ENCODE measurements at regions not wholly inside any gene's neighbourhood (a gene's known extent, or its start where the extent isn't known, plus 50 kb on each side); places are given as distances from the start of the nearest gene placed in this dataset.

DNA sequence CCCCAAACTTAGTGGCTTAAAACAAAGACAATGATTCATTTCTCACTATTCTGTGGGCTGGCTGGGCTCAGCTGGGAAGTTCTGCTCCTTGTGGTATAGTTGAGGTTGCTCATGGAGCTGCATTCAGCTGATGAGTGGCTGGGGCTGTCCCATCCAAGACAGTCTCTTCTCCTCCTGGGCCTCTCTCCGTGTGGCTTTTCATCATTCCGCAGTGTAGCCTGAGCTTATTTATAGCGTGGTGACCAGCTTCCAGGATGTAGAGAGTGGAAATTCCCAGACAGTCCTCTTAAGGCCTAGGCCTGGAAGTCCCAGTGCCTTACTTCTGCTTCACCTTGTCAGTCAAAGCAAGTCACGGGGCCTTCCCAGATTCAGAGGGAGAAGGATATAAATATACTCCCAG is 136.7 kb upstream of the DAZL start:
- H3K4me3 ChIP-seq (ENCODE audit: low read length) = no peak overlapping the region
- DNase-seq (ENCODE audit: low read depth) = no peak
- TF ChIP-seq, protein P1, sequence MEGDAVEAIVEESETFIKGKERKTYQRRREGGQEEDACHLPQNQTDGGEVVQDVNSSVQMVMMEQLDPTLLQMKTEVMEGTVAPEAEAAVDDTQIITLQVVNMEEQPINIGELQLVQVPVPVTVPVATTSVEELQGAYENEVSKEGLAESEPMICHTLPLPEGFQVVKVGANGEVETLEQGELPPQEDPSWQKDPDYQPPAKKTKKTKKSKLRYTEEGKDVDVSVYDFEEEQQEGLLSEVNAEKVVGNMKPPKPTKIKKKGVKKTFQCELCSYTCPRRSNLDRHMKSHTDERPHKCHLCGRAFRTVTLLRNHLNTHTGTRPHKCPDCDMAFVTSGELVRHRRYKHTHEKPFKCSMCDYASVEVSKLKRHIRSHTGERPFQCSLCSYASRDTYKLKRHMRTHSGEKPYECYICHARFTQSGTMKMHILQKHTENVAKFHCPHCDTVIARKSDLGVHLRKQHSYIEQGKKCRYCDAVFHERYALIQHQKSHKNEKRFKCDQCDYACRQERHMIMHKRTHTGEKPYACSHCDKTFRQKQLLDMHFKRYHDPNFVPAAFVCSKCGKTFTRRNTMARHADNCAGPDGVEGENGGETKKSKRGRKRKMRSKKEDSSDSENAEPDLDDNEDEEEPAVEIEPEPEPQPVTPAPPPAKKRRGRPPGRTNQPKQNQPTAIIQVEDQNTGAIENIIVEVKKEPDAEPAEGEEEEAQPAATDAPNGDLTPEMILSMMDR (conservative IDR thresholded peaks at IDR 0.05; ENCODE audit: low read depth, low read length) = no peak

DNA sequence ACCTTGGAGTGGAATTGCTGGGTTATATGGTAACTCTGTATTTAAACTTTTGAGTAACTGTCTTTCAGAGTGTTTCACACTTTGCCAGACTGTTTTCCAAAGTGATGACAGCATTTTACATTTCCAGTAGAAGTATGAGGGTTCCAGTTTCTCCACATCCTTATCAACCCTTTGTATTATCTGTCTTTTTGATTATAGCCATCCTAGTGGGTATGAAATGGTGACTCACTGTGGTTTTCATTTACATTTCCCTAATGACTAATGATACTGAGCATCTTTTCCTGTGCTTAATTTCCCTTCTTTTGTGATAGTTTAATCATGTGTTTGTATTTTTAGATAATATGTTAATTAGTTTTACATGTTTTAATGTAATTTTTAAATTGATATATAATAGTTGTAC is 138.1 kb upstream of the DAZL start:
- no peak overlapping the region for H3K4me3 ChIP-seq (ENCODE audit: low read length)
- DNase-seq (ENCODE audit: low read depth) = no peak
- TF ChIP-seq, protein P1 (conservative IDR thresholded peaks at IDR 0.05; ENCODE audit: low read depth, low read length) = no peak

DNA sequence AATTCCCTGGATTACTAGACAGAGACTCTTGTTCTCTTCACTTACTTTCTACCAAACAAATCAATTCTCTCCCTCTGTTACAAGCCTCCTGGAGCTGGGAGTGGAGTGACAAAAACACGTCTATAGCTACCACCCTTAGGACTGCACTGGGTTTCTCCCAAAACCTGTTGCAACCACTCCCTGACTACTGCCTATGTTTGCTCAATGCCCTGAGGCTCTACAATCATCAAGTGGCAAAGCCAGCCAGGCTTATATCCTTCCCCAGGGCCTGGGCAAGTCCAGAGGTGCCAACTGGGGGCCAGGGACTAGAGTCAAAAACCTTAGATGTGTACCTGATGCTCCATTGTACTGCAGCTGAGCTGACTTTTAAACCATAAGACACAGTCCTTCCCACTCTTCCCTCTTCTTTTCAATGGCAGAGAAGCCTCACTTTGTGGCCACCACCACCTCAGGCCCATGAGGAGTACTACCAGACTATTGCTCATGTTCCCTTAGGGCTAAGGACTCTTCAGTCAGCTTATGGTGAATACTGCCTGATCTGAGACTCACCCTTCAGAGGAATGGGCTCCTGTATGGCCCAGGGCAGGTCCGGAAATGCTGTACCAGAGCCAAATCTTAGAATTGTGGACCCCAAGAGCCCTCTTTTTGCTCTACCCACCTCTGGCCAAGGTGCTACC is 125.4 kb upstream of the PLCL2 start:
- DNase-seq (ENCODE audit: low read depth) = no peak
- TF ChIP-seq, protein P1 (conservative IDR thresholded peaks at IDR 0.05; ENCODE audit: low read depth, low read length) = no peak
- no peak overlapping the region for H3K4me3 ChIP-seq (ENCODE audit: low read length)

DNA sequence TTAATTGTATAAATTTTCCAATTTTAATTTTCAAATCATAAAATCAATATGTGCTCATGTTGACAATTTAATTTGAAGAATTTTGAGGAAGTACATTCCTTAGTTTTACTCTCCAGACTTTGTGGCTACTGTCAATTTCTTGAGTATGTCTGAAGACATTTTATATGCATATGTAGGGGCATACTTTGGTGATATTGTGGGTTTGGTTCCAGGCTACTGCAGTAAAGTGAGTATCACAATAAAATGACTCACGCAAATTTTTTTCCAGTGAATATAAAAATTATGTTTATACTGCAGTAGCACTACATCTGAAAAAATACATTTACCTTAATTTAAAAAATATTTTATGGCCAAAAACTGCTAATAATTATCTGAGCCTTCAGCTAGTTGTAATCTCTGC is 123.2 kb upstream of the PLCL2 start:
- TF ChIP-seq, protein P1 (conservative IDR thresholded peaks at IDR 0.05; ENCODE audit: low read depth, low read length) = no peak
- H3K4me3 ChIP-seq (ENCODE audit: low read length) = no peak overlapping the region
- DNase-seq (ENCODE audit: low read depth) = no peak

DNA sequence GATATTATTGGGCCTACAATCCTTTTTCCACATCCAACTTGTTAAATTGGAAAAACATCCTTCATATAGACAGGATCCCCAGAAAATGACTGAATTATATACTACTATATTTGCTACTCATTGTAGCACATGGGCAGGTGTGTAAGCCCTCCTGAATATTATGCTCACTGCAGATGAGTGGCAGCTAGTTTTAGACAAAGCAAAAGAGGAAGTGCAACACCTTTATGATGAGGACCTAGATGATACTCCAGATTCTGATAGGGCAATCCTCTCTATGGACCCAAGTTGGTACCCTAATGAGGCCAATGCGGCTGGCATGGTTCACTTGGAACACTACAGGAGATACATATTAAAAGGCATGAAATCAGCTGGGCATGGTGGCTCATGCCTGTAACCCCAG is 119.1 kb upstream of the PLCL2 start:
- no peak overlapping the region for H3K4me3 ChIP-seq (ENCODE audit: low read length)
- DNase-seq (ENCODE audit: low read depth) = no peak
- TF ChIP-seq, protein P1 (conservative IDR thresholded peaks at IDR 0.05; ENCODE audit: low read depth, low read length) = no peak

DNA sequence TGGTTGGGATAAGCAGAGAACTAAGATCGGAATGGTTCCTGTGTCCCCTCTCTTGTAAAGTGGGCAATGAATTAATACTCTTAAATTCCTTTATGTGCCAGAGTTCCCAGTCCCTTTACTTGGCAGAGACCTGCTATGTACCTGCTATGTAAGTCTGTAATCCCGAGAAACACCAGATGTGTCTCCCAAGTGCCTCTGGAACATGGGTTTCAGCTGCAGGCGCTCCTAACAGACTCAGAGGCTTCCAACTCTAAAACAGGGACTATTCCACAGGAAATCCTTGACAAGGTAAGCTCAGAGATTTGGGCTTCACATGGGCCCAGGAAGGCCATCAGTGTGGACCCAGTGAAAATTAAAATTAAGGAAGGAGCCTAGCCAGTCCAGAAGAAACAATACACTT is 117.7 kb upstream of the PLCL2 start:
- TF ChIP-seq, protein P1 (conservative IDR thresholded peaks at IDR 0.05; ENCODE audit: low read depth, low read length) = peak; percentile 4
- no peak for DNase-seq (ENCODE audit: low read depth)
- no peak overlapping the region for H3K4me3 ChIP-seq (ENCODE audit: low read length)

DNA sequence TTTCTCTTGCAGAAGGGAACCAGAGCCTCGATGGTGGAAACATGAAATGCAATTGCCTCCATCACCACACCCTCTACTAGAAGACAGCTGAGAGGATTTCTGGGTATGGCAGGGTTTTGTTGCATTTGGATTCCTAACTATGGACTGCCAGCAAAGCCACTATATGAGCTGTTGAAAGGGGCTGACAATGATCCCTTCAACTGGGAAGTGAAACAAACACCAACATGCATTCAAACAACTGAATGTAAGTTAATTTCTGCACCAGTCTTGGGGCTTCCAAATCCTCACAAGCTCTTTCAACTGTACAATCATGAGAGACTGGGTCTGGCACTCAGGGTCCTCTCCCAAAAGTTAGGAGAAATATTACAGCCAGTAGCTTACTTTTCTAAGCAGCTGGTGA is 116.7 kb upstream of the PLCL2 start:
- no peak for DNase-seq (ENCODE audit: low read depth)
- H3K4me3 ChIP-seq (ENCODE audit: low read length) = no peak overlapping the region
- TF ChIP-seq, protein P1 (conservative IDR thresholded peaks at IDR 0.05; ENCODE audit: low read depth, low read length) = no peak

Data from retinal pigment epithelial cell (primary cell).